IPS DF 4.7 (cell line): ENCODE measurements at regions not wholly inside any gene's neighbourhood (a gene's known extent, or its start where the extent isn't known, plus 50 kb on each side); places are given as distances from the start of the nearest gene placed in this dataset.

ENCODE experiments used
- DNase-seq: peaks from one replicate; pipeline ENCODE4 v3.0.0-alpha.2; 2013; ENCODE audit warnings: low spot score; ENCODE audit errors: extremely low read depth

GRCh38 chr15:97146929-97147870 lies 813.3 kb upstream of the ARRDC4 start:
- DNase-seq = no peak

DNA sequence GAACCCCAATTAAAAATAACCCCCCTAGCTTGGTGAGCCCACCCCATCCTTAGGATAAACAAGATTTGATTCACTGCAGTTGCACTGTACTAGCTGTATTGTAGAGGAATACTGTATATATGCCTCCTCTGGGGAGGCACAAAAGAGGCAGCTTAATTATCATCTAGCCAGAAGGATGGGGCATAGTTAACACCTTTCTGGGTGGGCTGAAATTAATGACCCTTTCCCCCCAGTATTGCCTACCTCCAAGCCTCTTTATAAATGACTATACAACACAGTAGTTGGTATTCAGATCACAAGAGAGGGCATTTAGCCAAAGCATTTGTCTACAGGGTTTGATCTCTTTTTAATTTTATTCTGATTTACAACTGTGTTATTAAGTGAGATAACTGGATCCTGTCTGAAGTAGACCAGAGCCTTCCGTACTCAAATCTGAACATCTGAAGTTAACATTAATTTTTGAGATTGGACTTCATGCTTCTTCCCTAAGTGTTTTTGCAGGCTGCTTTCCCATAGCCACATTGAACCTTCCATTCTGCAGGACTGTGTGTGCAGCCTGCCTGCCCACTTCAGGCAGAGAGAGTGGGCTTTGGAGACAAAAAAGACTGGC lies 807.0 kb upstream of the ARRDC4 start:
- DNase-seq = no peak

- no peak for DNase-seq
Observed at GRCh38 chr15:97156739-97157265, 803.7 kb upstream of the ARRDC4 start.

GRCh38 chr15:97162805-97163495 lies 797.6 kb upstream of the ARRDC4 start:
- no peak for DNase-seq

DNA sequence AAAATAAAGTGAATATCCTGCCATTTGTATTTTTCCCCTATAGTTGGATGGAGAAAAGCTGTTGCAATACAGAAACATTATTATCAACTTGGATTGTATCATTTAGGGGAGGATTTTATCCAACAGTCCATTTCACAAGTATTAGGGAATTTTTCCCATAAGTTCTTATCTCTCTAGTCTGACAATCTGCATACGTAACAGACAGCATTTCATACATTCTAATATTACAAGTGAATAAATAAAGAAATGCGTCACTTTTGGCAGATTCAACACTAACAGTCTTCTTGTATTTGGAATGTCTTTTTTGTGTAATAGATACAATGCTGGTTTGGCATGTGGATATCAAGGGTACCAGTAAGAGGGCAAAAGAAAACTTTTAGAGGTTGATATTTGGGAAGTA lies 795.3 kb upstream of the ARRDC4 start:
- no peak for DNase-seq

DNA sequence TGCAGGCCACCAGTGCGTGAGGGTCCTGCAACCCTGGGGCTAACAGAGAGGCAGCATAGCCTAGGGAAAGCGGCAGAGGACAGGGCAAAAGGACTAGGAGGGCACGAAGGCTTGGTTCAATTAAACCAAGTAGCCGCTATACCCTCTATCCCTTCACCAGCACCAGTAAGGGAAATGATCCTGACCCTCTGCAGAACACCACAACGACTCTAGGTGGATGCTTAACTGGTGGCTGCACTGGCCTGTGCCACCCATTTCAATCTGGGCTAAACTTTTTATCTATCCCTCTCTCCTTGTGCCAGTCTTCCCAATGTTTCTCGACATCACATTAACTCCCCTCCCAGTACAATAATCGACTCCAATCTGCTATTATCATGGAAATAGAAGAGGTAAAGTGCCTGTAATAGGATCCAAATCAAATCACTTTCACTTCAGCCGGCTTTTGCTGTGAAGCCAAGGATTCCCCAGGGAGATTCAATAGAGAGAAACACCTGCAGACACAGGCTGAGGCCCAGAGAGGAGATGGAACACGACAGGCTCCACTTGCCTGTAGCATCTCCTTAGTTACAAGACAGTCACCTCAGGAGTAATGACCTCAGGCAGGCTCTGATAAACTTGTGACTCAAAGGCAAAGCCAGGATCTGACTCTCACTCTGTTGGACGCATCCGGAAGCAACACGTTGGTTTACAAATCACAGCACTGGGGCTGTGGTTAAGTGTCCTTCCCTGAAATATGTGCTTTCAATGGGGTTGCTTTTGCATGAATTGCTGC lies 791.6 kb upstream of the ARRDC4 start:
- DNase-seq = no peak

- no peak for DNase-seq
Observed at GRCh38 chr15:97171556-97171955, 788.9 kb upstream of the ARRDC4 start.

- no peak for DNase-seq
Observed at GRCh38 chr15:97174886-97175540, 785.5 kb upstream of the ARRDC4 start.

DNA sequence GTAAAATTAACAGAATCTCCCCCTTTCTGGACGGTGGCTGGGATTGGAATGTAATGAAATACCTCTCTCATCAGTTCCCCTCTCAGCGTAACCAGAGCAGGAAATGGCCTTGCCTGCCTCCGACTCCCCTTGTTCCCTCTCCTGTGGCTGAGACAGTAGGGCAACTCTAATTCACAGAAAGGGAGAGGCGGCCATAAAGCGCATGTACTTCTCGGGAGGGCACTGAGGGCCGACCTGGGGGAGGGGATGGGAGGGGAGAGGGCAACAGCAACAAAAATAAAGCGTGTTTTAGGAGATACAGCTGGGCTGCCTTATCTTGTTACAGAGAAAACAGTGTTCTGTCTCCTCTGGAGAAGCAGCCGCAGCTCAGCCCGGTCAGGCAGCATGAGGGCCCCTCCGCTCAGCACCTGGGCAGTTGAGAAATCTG lies 783.3 kb upstream of the ARRDC4 start:
- no peak for DNase-seq

GRCh38 chr15:97182581-97182980 lies 777.9 kb upstream of the ARRDC4 start:
- no peak for DNase-seq

DNA sequence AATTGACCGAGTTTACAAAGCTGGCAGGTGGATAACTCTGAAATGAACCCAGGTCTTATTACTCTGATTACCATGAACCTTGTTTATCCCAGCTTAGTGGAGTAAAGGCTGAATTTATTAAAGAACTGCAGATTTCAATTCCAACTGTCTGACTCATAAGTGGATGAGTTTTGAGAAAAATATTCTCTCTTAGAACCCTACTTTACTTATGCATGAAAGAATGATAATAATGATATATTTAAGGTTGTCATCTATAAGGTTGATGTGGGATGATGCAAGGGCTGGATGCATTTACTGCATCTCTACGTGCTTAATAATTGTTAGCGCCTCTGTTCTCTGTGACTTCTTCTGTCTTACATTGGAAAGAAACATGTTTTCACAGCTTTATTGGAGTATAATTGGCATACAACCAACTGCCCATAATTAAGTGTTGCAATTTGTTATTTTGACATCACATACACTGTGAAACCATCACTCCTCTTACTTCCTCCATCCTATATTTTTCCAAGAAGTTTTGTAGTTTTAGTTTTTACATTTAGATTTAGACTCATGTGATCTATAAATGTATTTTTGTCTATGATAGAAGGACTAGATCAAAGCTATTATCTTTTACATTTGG lies 771.2 kb upstream of the ARRDC4 start:
- no peak for DNase-seq

- no peak for DNase-seq
Observed at GRCh38 chr15:97194750-97195149, 765.8 kb upstream of the ARRDC4 start.

DNA sequence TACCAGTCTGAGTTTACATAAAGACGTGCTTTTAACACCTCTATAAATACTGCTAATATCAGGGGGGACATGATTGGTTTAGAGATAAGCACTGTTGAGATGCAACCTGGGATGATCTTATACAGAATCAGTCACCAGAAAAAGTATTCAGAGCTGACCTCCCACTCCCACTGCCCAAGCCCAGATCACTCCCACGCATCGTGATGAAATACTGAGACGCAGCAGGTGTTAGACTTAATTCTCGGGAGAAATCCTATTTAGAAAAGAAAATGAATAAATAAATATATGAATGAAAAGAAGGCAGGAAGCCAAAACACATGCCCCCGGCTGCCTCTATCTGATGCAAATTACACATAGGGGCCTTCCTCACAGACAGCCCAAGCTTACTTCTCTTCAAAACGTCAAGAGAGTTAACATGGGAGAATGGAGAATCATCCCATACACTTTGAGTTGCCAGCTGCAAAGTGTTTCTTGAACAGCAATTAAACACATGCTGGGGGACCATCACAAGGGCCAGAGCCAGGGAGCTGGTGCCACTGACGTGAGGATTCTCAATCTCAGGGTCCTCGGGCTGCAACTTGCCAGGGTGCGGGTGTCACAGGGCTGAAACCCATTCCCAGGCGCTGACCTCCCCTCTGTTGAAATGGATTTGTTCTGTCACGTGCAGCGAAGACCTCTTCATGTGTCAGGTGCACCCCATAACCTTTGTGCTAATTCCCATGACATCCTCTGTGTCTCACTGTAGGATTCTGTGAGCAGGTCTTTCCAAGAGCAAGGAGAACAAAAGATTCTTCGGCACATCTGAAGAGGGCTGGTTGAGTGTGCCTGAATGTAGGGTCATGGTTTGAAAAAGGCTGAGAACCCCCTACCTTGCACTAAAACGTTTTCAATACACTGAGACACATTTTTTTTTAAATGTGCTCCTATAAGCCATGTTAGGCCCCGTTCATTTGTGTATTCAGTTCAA lies 764.2 kb upstream of the ARRDC4 start:
- DNase-seq = no peak

- DNase-seq = no peak
Observed at GRCh38 chr15:97199393-97200051, 761.0 kb upstream of the ARRDC4 start.

DNA sequence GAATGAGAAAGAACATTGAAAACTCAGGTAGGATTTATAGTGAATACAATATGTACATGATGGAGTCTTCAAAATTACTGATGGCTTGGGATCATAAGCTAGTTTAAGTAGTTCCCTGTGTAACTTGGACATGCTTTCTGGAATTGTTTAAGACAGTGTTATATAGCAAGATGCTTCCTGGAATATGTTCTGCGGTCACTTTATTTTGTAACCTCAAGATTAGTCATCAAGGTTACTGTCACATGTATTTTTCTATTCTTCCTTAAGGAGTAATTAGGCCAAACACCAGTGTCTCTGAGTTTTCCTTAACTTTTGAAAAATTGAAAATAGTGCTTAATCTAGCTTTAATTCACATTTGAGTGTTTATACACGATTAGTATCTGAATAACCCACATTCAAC lies 760.3 kb upstream of the ARRDC4 start:
- DNase-seq = no peak

GRCh38 chr15:97210277-97210676 lies 750.2 kb upstream of the ARRDC4 start:
- DNase-seq = no peak

DNA sequence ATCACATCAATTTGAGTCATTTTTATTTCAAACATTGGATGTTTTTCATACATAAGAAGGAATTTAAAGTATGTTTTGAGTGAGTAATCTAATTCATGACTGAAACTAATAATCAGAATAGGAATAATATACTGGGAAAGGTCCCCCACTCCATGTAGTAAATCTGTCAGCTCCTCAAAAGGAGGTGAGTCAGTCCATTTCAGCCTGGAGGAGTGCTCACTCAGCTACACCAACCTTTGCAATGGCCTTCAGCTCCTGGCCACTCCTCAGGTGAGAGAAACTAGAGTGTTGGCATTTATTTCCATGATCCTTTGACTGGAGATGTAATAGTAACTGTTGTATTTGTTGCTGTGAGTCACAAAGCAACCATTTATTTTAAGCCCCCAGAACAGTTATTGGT lies 744.9 kb upstream of the ARRDC4 start:
- DNase-seq = no peak

DNA sequence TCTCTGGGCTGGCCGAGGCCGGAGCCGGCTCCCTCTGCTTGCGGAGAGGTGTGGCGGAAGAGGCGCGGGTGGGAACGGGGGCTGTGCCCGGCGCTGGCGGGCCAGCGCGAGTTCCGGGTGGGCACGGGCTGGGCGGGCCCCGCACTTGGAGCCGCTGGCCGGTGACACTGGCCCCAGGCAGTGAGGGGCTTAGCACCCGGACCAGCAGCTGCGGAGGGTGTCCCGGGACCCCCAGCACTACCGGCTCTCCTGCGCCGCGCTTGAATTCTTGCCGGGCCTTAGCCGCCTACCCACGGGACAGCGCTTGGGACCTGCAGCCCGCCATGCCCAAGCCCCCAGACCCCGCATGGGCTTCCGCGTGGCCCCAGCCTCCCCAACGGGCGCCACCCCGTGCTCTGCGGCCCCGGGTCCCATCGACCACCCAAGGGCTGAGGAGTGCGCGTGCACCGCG lies 736.3 kb upstream of the ARRDC4 start:
- no peak for DNase-seq
